ENCODE measurements at regions not wholly inside any gene's neighbourhood (a gene's known extent, or its start where the extent isn't known, plus 50 kb on each side); places are given as distances from the start of the nearest gene placed in this dataset.

DNA sequence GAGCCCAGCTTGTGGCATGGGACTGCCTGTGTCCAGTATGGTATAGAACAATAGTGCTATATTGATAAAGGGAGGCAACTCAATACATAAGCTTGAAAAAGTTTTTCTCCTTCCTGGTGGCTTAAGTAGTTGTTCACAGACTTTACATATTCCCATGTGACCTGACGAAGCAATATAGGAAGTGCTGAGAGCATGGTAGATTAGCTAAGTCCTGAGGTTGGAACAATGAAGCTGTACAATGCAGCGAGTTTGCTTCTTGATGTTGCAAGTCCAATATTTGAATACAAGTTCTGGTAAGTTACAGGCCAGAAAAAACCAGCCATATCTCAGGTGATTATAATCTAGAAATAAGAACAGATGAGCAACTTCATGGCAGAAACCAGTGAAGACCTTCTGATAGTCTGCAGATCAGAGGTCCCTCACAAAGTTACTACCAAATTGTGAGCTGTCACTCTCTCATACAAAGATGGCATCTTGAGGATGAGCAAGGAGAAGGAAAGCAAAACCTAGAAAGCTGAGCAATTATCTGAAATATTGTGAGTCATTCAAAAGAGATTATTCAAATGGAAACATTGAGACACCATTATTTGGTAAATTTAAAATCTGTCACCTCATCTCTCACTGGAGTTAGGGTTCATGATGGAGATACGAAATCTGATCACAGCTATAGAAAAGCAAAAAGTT lies 72.9 kb upstream of the BTG1 start:
- TF ChIP-seq GATA2 (IDR thresholded peaks at IDR 0.05; ENCODE audit: low read depth, low read length) (no peak), GATA3 (IDR thresholded peaks at IDR 0.05; ENCODE audit: low read depth, low read length) (no peak)
